ENCODE measurements at regions not wholly inside any gene's neighbourhood (a gene's known extent, or its start where the extent isn't known, plus 50 kb on each side); places are given as distances from the start of the nearest gene placed in this dataset.

DNA sequence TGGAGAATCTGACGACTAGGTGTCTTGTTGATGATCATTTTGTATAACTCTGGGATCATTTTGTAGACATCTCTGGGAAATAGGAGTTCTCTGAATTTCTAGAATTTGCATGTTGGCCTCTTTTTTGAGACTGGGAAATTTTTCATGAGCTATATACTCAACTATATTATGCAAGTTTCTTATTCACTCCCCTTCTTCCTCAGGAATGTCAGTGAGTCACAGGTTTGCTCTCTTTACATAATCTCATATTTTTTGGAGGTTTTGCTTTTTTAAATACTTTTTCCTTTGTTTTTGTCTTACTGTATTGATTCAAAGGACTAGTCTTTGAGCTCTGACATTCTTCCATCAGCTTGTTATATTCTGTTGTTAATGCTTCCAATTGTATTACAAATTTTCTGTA is 1324.2 kb downstream of the TECRL start (continued):
- TF ChIP-seq, protein P1, sequence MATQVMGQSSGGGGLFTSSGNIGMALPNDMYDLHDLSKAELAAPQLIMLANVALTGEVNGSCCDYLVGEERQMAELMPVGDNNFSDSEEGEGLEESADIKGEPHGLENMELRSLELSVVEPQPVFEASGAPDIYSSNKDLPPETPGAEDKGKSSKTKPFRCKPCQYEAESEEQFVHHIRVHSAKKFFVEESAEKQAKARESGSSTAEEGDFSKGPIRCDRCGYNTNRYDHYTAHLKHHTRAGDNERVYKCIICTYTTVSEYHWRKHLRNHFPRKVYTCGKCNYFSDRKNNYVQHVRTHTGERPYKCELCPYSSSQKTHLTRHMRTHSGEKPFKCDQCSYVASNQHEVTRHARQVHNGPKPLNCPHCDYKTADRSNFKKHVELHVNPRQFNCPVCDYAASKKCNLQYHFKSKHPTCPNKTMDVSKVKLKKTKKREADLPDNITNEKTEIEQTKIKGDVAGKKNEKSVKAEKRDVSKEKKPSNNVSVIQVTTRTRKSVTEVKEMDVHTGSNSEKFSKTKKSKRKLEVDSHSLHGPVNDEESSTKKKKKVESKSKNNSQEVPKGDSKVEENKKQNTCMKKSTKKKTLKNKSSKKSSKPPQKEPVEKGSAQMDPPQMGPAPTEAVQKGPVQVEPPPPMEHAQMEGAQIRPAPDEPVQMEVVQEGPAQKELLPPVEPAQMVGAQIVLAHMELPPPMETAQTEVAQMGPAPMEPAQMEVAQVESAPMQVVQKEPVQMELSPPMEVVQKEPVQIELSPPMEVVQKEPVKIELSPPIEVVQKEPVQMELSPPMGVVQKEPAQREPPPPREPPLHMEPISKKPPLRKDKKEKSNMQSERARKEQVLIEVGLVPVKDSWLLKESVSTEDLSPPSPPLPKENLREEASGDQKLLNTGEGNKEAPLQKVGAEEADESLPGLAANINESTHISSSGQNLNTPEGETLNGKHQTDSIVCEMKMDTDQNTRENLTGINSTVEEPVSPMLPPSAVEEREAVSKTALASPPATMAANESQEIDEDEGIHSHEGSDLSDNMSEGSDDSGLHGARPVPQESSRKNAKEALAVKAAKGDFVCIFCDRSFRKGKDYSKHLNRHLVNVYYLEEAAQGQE (IDR thresholded peaks at IDR 0.05; ENCODE audit: unreplicated experiment): no peak

DNA sequence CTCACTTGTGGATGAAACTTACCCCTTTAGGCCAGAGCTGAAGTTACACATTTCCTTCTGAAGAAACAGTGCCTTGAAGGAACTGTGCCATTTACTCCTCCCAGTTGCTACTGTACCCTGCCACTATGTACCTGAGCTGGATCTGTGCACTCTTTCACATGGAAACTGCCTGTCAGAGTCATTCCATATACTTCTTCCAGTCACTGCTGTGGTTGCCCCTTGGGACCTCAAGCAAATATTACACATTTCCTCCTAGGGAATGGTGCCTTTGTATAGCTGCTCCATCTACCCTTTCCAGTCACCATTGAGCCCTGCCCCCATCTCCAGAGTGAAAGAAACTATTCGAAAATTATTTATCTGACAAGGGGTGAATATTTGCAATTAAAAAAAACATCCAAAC is 1328.3 kb downstream of the TECRL start:
- TF ChIP-seq EZH2 (IDR thresholded peaks at IDR 0.05; ENCODE audit: low read depth, unreplicated experiment): no peak
- TF ChIP-seq, protein P2, sequence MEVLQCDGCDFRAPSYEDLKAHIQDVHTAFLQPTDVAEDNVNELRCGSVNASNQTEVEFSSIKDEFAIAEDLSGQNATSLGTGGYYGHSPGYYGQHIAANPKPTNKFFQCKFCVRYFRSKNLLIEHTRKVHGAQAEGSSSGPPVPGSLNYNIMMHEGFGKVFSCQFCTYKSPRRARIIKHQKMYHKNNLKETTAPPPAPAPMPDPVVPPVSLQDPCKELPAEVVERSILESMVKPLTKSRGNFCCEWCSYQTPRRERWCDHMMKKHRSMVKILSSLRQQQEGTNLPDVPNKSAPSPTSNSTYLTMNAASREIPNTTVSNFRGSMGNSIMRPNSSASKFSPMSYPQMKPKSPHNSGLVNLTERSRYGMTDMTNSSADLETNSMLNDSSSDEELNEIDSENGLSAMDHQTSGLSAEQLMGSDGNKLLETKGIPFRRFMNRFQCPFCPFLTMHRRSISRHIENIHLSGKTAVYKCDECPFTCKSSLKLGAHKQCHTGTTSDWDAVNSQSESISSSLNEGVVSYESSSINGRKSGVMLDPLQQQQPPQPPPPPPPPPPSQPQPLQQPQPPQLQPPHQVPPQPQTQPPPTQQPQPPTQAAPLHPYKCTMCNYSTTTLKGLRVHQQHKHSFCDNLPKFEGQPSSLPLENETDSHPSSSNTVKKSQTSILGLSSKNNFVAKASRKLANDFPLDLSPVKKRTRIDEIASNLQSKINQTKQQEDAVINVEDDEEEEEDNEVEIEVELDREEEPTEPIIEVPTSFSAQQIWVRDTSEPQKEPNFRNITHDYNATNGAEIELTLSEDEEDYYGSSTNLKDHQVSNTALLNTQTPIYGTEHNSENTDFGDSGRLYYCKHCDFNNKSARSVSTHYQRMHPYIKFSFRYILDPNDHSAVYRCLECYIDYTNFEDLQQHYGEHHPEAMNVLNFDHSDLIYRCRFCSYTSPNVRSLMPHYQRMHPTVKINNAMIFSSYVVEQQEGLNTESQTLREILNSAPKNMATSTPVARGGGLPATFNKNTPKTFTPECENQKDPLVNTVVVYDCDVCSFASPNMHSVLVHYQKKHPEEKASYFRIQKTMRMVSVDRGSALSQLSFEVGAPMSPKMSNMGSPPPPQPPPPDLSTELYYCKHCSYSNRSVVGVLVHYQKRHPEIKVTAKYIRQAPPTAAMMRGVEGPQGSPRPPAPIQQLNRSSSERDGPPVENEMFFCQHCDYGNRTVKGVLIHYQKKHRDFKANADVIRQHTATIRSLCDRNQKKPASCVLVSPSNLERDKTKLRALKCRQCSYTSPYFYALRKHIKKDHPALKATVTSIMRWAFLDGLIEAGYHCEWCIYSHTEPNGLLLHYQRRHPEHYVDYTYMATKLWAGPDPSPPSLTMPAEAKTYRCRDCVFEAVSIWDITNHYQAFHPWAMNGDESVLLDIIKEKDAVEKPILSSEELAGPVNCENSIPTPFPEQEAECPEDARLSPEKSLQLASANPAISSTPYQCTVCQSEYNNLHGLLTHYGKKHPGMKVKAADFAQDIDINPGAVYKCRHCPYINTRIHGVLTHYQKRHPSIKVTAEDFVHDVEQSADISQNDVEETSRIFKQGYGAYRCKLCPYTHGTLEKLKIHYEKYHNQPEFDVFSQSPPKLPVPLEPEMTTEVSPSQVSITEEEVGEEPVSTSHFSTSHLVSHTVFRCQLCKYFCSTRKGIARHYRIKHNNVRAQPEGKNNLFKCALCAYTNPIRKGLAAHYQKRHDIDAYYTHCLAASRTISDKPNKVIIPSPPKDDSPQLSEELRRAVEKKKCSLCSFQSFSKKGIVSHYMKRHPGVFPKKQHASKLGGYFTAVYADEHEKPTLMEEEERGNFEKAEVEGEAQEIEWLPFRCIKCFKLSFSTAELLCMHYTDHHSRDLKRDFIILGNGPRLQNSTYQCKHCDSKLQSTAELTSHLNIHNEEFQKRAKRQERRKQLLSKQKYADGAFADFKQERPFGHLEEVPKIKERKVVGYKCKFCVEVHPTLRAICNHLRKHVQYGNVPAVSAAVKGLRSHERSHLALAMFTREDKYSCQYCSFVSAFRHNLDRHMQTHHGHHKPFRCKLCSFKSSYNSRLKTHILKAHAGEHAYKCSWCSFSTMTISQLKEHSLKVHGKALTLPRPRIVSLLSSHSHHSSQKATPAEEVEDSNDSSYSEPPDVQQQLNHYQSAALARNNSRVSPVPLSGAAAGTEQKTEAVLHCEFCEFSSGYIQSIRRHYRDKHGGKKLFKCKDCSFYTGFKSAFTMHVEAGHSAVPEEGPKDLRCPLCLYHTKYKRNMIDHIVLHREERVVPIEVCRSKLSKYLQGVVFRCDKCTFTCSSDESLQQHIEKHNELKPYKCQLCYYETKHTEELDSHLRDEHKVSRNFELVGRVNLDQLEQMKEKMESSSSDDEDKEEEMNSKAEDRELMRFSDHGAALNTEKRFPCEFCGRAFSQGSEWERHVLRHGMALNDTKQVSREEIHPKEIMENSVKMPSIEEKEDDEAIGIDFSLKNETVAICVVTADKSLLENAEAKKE (CRISPR knock-in tag; IDR thresholded peaks at IDR 0.05): no peak
- TF ChIP-seq, protein P3, sequence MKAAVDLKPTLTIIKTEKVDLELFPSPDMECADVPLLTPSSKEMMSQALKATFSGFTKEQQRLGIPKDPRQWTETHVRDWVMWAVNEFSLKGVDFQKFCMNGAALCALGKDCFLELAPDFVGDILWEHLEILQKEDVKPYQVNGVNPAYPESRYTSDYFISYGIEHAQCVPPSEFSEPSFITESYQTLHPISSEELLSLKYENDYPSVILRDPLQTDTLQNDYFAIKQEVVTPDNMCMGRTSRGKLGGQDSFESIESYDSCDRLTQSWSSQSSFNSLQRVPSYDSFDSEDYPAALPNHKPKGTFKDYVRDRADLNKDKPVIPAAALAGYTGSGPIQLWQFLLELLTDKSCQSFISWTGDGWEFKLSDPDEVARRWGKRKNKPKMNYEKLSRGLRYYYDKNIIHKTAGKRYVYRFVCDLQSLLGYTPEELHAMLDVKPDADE (IDR thresholded peaks at IDR 0.05): no peak
- TF ChIP-seq JUNB (IDR thresholded peaks at IDR 0.05; ENCODE audit: unreplicated experiment): no peak
- TF ChIP-seq ZNF331 (CRISPR knock-in tag; IDR thresholded peaks at IDR 0.05; ENCODE audit: low read depth): no peak
- TF ChIP-seq EZH2phosphoT487 (IDR thresholded peaks at IDR 0.05; ENCODE audit: unreplicated experiment): no peak
- TF ChIP-seq NANOG (IDR thresholded peaks at IDR 0.05; ENCODE audit: borderline replicate concordance): no peak
- 0 out of 2 replicates have a peak, but pooled peaks cover 4% of the 10 kb centered on the region for H3K4me1 ChIP-seq (ENCODE audit: insufficient read depth)
- H3K27ac ChIP-seq (ENCODE audit: low read depth): no peak overlapping the region
- peaks cover 20% of the 10 kb centered on the region; the same call in 2 of the 3 replicates for H3K36me3 Mint-ChIP-seq (ENCODE audit: low read depth)
- no peaks in the 10 kb centered on the region for H4K20me1 ChIP-seq (replicated peaks; ENCODE audit: insufficient read depth)
- H3K36me3 ChIP-seq (ENCODE audit: insufficient read depth): peaks cover 7% of the 10 kb centered on the region
- H3K9me2 ChIP-seq (ENCODE audit: insufficient read depth): no peaks in the 10 kb centered on the region
- H2AFZ ChIP-seq: no peak overlapping the region
- H3F3A ChIP-seq (replicated peaks; ENCODE audit: low read depth): no peaks in the 10 kb centered on the region
- H3K4me1 Mint-ChIP-seq: no peaks in the 10 kb centered on the region
- ATAC-seq (no peak), DNase-seq (ENCODE audit: low spot score) (no peak)
- H3K27ac Mint-ChIP-seq: no peak overlapping the region
- H3K4me3 Mint-ChIP-seq: no peak overlapping the region
- H3K9me3 Mint-ChIP-seq: peaks cover 20% of the 10 kb centered on the region
- no peaks in the 10 kb centered on the region for H3K27me3 ChIP-seq (ENCODE audit: insufficient read depth)
- H3K4me3 ChIP-seq: no peak overlapping the region
- no peaks in the 10 kb centered on the region for H3K79me2 ChIP-seq (replicated peaks; ENCODE audit: insufficient read depth)
- H3K27me3 Mint-ChIP-seq (ENCODE audit: insufficient read depth, low read depth, poor library complexity): peaks cover 2% of the 10 kb centered on the region
- no peak overlapping the region for H3K4me2 ChIP-seq
